Fibroblast of skin of left quadriceps (primary cell): ENCODE measurements at regions not wholly inside any gene's neighbourhood (a gene's known extent, or its start where the extent isn't known, plus 50 kb on each side); places are given as distances from the start of the nearest gene placed in this dataset.
A peak's percentile ranks its signal among the peaks of the same experiment; 100 is the strongest.

Experiments
- DNase-seq, 2 experiments: peaks; one replicate each; pipeline ENCODE4 v3.0.0-alpha.2; 2013; ENCODE audit warnings: low read depth in 2 of 2

- DNase-seq: no peak
These were observed 68.3 kb downstream of the CEBPB start for GRCh38 chr20:50258790-50259483.

GRCh38 chr20:50259705-50260478 lies 69.3 kb downstream of the CEBPB start:
- DNase-seq: no peak

GRCh38 chr20:50260479-50261221 lies 70.0 kb downstream of the CEBPB start:
- DNase-seq: no peak

- DNase-seq: no peak
These were observed 71.0 kb downstream of the CEBPB start for GRCh38 chr20:50261471-50262212.

GRCh38 chr20:50263831-50264230 lies 73.2 kb downstream of the CEBPB start:
- no peak for DNase-seq

- DNase-seq: no peak
These were observed 74.0 kb downstream of the CEBPB start for GRCh38 chr20:50264534-50265145.

- DNase-seq: no peak
These were observed 74.8 kb downstream of the CEBPB start for GRCh38 chr20:50265245-50265946.

GRCh38 chr20:50266293-50267040 lies 75.8 kb downstream of the CEBPB start:
- no peak for DNase-seq

GRCh38 chr20:50267041-50267865 lies 76.6 kb downstream of the CEBPB start:
- peak; percentile 36 to 42 for DNase-seq

- DNase-seq: no peak
These were observed 77.2 kb downstream of the CEBPB start for GRCh38 chr20:50267866-50268219.

- no peak for DNase-seq
These were observed 78.7 kb downstream of the CEBPB start for GRCh38 chr20:50269091-50270033.

- no peak for DNase-seq
These were observed 79.4 kb downstream of the CEBPB start for GRCh38 chr20:50270034-50270395.

- no peak for DNase-seq
These were observed 79.9 kb downstream of the CEBPB start for GRCh38 chr20:50270569-50270968.

GRCh38 chr20:50271176-50271575 lies 80.5 kb downstream of the CEBPB start:
- DNase-seq: no peak

- no peak for DNase-seq
These were observed 81.0 kb downstream of the CEBPB start for GRCh38 chr20:50271612-50272011.

- DNase-seq: no peak
These were observed 81.5 kb downstream of the CEBPB start for GRCh38 chr20:50272030-50272723.

- no peak for DNase-seq
These were observed 82.3 kb downstream of the CEBPB start for GRCh38 chr20:50272724-50273446.
